HG03280 (cell line): ENCODE measurements at regions not wholly inside any gene's neighbourhood (a gene's known extent, or its start where the extent isn't known, plus 50 kb on each side); places are given as distances from the start of the nearest gene placed in this dataset.
"Not testable (repeated sequence)": the region's sequence is repeated elsewhere in the genome, so short reads cannot be mapped to it uniquely, and the experiment has no call there.

Experiments used
- ATAC-seq: cut with Tn5 transposase; IDR thresholded peaks from one replicate; pipeline ENCODE4 v1.9.1; 2021; ENCODE audit warnings: mild to moderate bottlenecking, moderate library complexity; ENCODE audit not compliant: unreplicated experiment

- not testable (repeated sequence) for ATAC-seq
These were observed 415.5 kb downstream of the FOXD4L4 start for GRCh38 chr9:66152406-66152805.

GRCh38 chr9:66153021-66153725 is 416.2 kb downstream of the FOXD4L4 start:
- ATAC-seq: peak; percentile 100

- not testable (repeated sequence) for ATAC-seq
These were observed 417.2 kb downstream of the FOXD4L4 start for GRCh38 chr9:66153971-66154691.

GRCh38 chr9:66182316-66182715 is 445.4 kb downstream of the FOXD4L4 start:
- ATAC-seq: not testable (repeated sequence)

GRCh38 chr9:66183648-66184047 is 446.7 kb downstream of the FOXD4L4 start:
- not testable (repeated sequence) for ATAC-seq

DNA sequence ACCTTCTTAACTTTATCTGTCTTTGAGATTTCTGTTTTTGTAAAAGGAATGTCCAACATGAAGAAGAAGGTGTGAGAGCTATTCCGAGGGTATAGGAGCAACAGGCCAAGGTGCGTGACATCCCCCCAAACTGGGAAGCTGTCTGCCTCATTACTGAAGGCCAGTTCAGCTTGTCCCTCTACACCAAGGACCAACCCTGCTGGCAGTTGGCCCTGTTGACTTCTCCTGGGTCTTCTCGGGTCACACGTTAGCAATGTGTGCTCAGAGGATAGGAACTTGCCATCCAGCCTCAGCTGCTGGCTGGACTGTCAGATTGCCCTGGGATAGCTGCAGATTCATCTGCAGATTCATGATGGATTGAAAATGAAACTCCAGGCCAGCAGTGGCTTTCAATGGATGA is 460.3 kb downstream of the FOXD4L4 start:
- not testable (repeated sequence) for ATAC-seq

GRCh38 chr9:66198421-66198820 is 461.5 kb downstream of the FOXD4L4 start:
- ATAC-seq: not testable (repeated sequence)

DNA sequence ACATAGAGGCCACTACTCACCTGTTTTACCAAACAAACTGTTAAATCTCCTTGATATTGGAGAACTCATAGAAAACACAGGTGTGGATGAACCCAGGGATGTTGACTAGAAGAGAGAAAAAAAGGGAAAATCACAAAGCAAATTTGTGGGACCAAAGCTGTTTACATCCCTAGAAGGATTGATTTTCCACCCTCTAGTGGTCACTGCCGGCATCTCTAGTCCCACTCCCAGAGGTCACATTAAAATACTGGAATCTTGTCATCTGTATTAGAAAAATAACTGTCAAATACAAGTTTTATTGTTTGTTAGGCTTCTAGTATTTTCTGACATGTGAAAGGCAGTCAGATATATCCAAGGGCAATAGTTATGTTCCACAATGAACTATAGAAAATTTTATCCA is 469.7 kb downstream of the FOXD4L4 start:
- ATAC-seq: not testable (repeated sequence)

- ATAC-seq: not testable (repeated sequence)
These were observed 471.0 kb downstream of the FOXD4L4 start for GRCh38 chr9:66207914-66208313.

GRCh38 chr9:66244763-66245162 is 507.8 kb downstream of the FOXD4L4 start:
- ATAC-seq: not testable (repeated sequence)

DNA sequence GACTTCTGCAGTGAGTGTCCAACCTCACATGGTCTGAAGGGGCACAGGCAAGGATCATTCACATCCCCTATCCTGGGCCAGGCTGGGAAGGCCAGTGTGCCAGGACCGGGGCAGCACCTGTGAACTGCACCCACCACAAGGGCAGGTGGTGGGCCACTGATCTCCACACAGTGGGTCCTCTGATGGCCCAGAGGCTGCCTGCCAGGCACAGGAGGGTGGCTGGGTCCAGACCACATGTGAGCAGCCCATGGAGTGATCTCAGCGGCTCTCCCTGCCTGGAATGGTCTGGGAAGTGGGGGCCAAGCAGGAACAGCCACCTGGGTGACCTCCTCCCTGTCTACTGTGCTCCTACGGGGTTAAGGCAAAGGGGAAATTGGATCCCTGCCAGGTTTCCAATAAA is 508.5 kb downstream of the FOXD4L4 start:
- not testable (repeated sequence) for ATAC-seq

GRCh38 chr9:66257581-66257980 is 520.6 kb downstream of the FOXD4L4 start:
- not testable (repeated sequence) for ATAC-seq

DNA sequence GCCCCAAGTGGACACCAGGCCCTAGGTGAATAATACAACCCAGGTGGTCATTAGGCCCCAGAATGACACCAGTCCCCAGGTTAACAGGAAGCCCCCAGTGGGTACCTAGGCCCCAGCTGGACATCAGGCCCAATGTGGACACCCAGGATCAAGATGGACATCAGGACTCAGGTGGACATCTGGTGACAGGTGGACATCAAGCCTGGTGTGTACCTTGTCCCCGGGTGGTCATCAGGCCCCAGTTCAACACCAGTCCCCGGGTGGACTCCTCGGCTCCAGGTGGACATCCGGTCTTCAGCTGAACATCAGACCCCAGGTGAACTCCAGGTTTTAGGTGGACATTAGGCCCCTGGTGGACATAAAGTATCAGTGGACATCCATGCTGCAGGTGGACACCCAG is 524.6 kb downstream of the FOXD4L4 start:
- ATAC-seq: not testable (repeated sequence)

GRCh38 chr9:66263621-66264020 is 526.7 kb downstream of the FOXD4L4 start:
- not testable (repeated sequence) for ATAC-seq

DNA sequence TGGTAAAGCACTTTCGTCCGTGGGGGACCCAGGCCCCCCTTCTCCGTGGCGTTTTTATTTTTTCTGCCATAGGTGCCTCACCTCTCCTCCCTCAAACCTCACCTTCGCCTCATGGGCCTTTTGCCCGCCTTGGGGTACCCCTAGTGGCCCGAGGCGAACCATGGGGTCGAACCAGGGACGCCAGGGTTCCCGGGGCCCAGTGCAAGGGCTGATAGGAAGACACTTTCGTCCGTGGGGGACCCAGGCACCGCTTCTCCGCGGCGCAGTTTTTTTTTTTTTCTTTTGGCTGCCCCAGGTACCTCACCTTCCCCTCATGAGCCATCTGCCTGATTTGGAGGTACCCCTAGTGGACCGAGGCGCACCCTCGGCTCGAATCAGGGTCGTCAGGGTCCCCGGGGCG is 527.8 kb downstream of the FOXD4L4 start:
- ATAC-seq: not testable (repeated sequence)

DNA sequence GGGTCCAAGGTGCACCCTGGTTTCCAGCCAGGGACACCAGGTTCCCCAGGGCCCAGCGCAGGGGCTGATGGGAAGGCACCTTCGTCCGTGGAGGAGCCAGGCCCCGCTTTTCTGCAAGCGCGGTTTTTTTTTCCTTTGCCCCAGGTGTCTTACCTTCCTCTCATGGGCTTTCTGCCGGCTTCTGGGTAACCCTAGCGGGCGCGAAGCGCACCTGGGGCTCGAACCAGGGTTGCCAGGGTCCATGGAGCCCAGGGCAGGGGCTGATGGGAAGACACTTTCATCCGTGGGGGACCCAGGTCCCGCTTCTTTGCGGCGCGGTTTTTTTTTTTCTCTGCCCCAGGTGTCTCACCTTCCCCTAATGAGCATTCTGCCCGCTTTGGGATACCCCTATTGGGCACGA is 529.3 kb downstream of the FOXD4L4 start:
- not testable (repeated sequence) for ATAC-seq

DNA sequence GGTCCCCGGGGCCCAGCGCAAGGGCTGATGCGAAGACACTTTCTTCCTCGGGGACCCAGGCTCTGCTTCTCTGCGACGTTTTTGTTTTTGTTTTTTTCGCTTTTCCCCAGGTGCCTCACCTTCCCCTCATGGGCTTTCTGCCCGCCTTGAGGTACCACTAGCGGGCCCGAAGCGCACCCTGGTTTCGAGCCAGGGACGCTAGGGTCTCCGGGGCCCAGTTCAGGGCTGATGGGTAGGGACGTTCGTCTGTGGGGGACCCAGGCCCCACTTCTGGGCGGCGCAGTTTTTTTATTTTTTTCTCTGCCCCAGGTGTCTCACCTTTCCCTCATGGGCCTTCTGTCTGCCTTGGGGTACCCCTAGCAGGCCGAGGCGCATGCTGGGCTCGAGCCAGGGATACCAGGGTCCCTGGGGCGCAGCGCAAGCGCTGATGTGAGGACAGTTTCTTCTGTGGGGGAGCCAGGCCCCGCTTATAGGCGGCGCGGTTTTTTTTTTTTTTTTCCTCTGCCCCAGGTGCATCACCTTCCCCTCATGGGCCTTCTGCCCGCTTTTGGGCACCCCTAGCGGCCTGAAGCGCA is 530.0 kb downstream of the FOXD4L4 start:
- not testable (repeated sequence) for ATAC-seq

- ATAC-seq: not testable (repeated sequence)
These were observed 530.7 kb downstream of the FOXD4L4 start for GRCh38 chr9:66267684-66268083.

GRCh38 chr9:66269024-66269423 is 532.1 kb downstream of the FOXD4L4 start:
- not testable (repeated sequence) for ATAC-seq

DNA sequence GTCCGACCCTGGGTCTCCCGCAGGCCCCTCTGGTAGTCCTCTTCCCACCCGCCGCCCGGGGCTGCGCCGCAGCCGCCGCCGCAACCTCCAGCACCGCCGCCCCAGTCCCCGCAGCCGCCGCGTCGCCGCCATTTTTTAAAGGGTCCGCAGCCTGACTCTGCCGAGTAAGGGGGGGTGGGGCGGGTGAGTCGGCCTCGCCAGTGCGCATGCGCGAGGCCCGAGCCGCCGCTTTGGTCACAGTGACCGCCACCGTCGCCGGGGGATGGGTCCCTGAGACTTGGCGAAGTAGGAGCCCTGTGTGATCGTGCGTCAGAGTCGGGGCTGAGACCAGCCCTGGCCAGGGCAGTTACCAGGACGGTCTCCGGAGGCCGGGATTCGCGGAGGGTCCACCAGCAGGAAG is 532.8 kb downstream of the FOXD4L4 start:
- ATAC-seq: not testable (repeated sequence)

DNA sequence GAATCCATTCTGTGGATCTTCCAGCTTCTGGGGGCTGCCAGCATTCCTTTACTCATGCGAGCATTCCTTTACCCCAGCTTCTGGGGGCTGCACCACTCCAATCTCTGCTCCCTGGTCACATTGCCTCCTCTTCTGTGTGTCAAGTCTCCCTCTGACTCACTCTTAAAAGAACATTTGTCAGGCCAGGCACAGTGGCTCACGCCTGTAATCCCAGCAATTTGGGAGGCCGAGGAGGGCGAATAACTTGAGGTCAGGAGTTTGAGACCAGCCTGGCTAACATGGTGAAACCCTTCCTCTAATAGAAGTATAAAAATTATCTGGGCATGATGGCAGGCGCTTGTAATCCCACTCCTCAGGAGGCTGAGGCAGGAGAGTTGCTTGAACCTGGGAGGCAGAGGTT is 541.9 kb downstream of the FOXD4L4 start:
- ATAC-seq: not testable (repeated sequence)
